CD14-positive monocyte (primary cell): ENCODE measurements at regions not wholly inside any gene's neighbourhood (a gene's known extent, or its start where the extent isn't known, plus 50 kb on each side); places are given as distances from the start of the nearest gene placed in this dataset.

Source experiments
- DNase-seq, 3 donors: peaks; one replicate each; pipeline ENCODE4 v3.0.0-alpha.2; 2011 to 2022
- H2AFZ ChIP-seq: 2 replicates; pipeline ENCODE4 v1.6.0; 2012; ENCODE audit warnings: mild to moderate bottlenecking, low read depth, low read length, inconsistent platforms; ENCODE audit not compliant: insufficient read depth, poor library complexity, severe bottlenecking
- H3K27ac ChIP-seq, 2 donors: 1 replicate in 1 of 2; 2 replicates in 1 of 2; pipeline ENCODE4 v1.5.1; 2012 to 2013; ENCODE audit warnings: low read length in 2 of 2, control low read depth in 1 of 2, inconsistent platforms in 1 of 2, low read depth in 1 of 2, mild to moderate bottlenecking in 1 of 2
- H3K27me3 ChIP-seq, 2 donors: one replicate each; pipeline versions ENCODE4 v1.6.0 to v1.6.1; 2011 to 2013; ENCODE audit warnings: low read length in 2 of 2; ENCODE audit not compliant: control insufficient read depth in 2 of 2, insufficient read depth in 2 of 2
- H3K36me3 ChIP-seq, 2 donors: replicated peaks in 1 of 2; 1 replicate in 1 of 2; 2 replicates in 1 of 2; pipeline versions ENCODE4 v1.5.1 to v1.6.1; 2012 to 2013; ENCODE audit warnings: low read length in 2 of 2, control low read depth in 1 of 2, inconsistent platforms in 1 of 2, mild to moderate bottlenecking in 1 of 2; ENCODE audit not compliant: insufficient read depth in 2 of 2, control insufficient read depth in 1 of 2
- H3K4me1 ChIP-seq, 2 donors: 1 replicate in 1 of 2; 2 replicates in 1 of 2; pipeline versions ENCODE4 v1.5.1 to v1.6.1; 2012 to 2013; ENCODE audit warnings: low read length in 2 of 2, control low read depth in 1 of 2, inconsistent platforms in 1 of 2, mild to moderate bottlenecking in 1 of 2, moderate library complexity in 1 of 2; ENCODE audit not compliant: insufficient read depth in 2 of 2, control insufficient read depth in 1 of 2
- H3K4me2 ChIP-seq: replicated peaks from 2 replicates; pipeline ENCODE3; 2012; ENCODE audit warnings: low read length, moderate library complexity, mild to moderate bottlenecking; ENCODE audit not compliant: poor library complexity, severe bottlenecking; ENCODE audit errors: extremely low read depth
- H3K4me3 ChIP-seq, 3 experiments: fragments of 200-600 bp in 1 of 3; sonication (generic) in 1 of 3; replicated peaks in 1 of 3; 1 replicate in 2 of 3; 2 replicates in 1 of 3; pipeline ENCODE4 v1.5.1; 2011 to 2013; ENCODE audit warnings: low read length in 3 of 3, mild to moderate bottlenecking in 3 of 3, control low read depth in 2 of 3, low read depth in 2 of 3, inconsistent platforms in 1 of 3, moderate library complexity in 1 of 3
- H3K79me2 ChIP-seq: 2 replicates; pipeline ENCODE4 v1.6.0; 2012; ENCODE audit warnings: mild to moderate bottlenecking, control low read depth, inconsistent platforms, low read length, moderate library complexity; ENCODE audit not compliant: insufficient read depth
- H3K9ac ChIP-seq: 2 replicates; pipeline ENCODE4 v1.6.0; 2017; ENCODE audit warnings: low read length, mild to moderate bottlenecking; ENCODE audit not compliant: insufficient read depth, poor library complexity, severe bottlenecking
- H3K9me3 ChIP-seq, 2 donors: replicated peaks in 1 of 2; 1 replicate in 1 of 2; 2 replicates in 1 of 2; pipeline versions ENCODE4 v1.5.1 to v1.6.1; 2012 to 2013; ENCODE audit warnings: low read length in 2 of 2, control low read depth in 1 of 2; ENCODE audit not compliant: control insufficient read depth in 1 of 2, insufficient read depth in 1 of 2
- H4K20me1 ChIP-seq: 2 replicates; pipeline ENCODE4 v1.6.0; 2012; ENCODE audit warnings: mild to moderate bottlenecking, low read length, control low read depth, moderate library complexity; ENCODE audit not compliant: insufficient read depth
- H3K27ac Mint-ChIP-seq, 7 donors: one replicate each; pipeline ENCODE4 v1.8.0; 2020; ENCODE audit warnings: mild to moderate bottlenecking in 7 of 7, mixed read lengths in 7 of 7, moderate library complexity in 6 of 7, inconsistent platforms in 2 of 7
- H3K27me3 Mint-ChIP-seq, 3 donors: one replicate each; pipeline ENCODE4 v1.8.0; 2021 to 2022; ENCODE audit warnings: low read depth in 3 of 3, mild to moderate bottlenecking in 3 of 3, mixed read lengths in 3 of 3, moderate library complexity in 3 of 3, inconsistent platforms in 1 of 3
- H3K36me3 Mint-ChIP-seq, 2 donors: one replicate each; pipeline ENCODE4 v1.8.0; 2020; ENCODE audit warnings: mixed read lengths in 2 of 2, inconsistent platforms in 1 of 2, mild to moderate bottlenecking in 1 of 2
- H3K4me1 Mint-ChIP-seq: one replicate; pipeline ENCODE4 v1.8.0; 2020; ENCODE audit warnings: mild to moderate bottlenecking, mixed read lengths
- H3K4me3 Mint-ChIP-seq, 2 donors: one replicate each; pipeline ENCODE4 v1.8.0; 2020; ENCODE audit warnings: mild to moderate bottlenecking in 2 of 2, mixed read lengths in 2 of 2, moderate library complexity in 1 of 2
- H3K9me3 Mint-ChIP-seq, 7 donors: one replicate each; pipeline ENCODE4 v1.8.0; 2020 to 2022; ENCODE audit warnings: mixed read lengths in 7 of 7, mild to moderate bottlenecking in 6 of 7, moderate library complexity in 6 of 7, inconsistent platforms in 2 of 7
- CTCF ChIP-seq: fragments of 200-600 bp; IDR thresholded peaks from one replicate; pipeline ENCODE4 v1.8.0; 2022; ENCODE audit warnings: antibody characterized with exemption, mild to moderate bottlenecking
- WGBS: methylation state at CpG from one replicate; pipeline ENCODE4 v1.1.5; 2013; ENCODE audit warnings: missing lambda C conversion rate; ENCODE audit not compliant: insufficient coverage; 5-methylcytosine and 5-hydroxymethylcytosine counted together
- intact Hi-C, 2 donors: fragments of 100-400 bp; cut with micrococcal nuclease; formaldehyde crosslinking; loops; one replicate each; pipeline versions ENCODE4 v1.15.0 to v1.15.1; 2023

- Histone ChIP-seq H4K20me1 (no peaks in the 10 kb centered on the region), H3K4me1 (no peaks in the 10 kb centered on the region), H3K36me3 (no peaks in the 10 kb centered on the region), H3K4me2 (no peak overlapping the region), H3K27ac (no peak overlapping the region), H3K9ac (no peak overlapping the region), H2AFZ (no peak overlapping the region), H3K79me2 (no peaks in the 10 kb centered on the region), H3K9me3 (peaks cover 0 to 4% of the 10 kb centered on the region in 2 donors), H3K27me3 (no peaks in the 10 kb centered on the region), H3K4me3 (no peak overlapping the region)
- H3K27ac Mint-ChIP-seq = no peak overlapping the region
- H3K9me3 Mint-ChIP-seq = peaks cover 0 to 12% (median 4%) of the 10 kb centered on the region in 7 donors
- H3K4me1 Mint-ChIP-seq = no peaks in the 10 kb centered on the region
- peaks cover 0 to 3% (median 0%) of the 10 kb centered on the region in 3 donors for H3K27me3 Mint-ChIP-seq
- TF ChIP-seq CTCF = no peak
- no CpG with 5 or more reads among the region's 4 CpGs for WGBS
- H3K4me3 Mint-ChIP-seq = no peak overlapping the region
- intact Hi-C loops = no loop called here
- H3K36me3 Mint-ChIP-seq = no peaks in the 10 kb centered on the region
- no peak for DNase-seq
These were observed 50.6 kb upstream of the IKZF2 start for GRCh38 chr2:213202011-213202410.

- H3K9ac ChIP-seq = no peak overlapping the region
- H3K9me3 ChIP-seq = no peaks in the 10 kb centered on the region
- no peaks in the 10 kb centered on the region for H3K27me3 ChIP-seq
- H3K27ac ChIP-seq = no peak overlapping the region
- Mint-ChIP-seq H3K4me3 (no peak overlapping the region), H3K9me3 (peaks cover 0 to 5% (median 0%) of the 10 kb centered on the region in 7 donors), H3K27ac (no peak overlapping the region), H3K27me3 (peaks cover 0 to 3% (median 0%) of the 10 kb centered on the region in 3 donors), H3K4me1 (no peaks in the 10 kb centered on the region), H3K36me3 (no peaks in the 10 kb centered on the region)
- intact Hi-C loops = no loop called here
- DNase-seq = no peak
- no peaks in the 10 kb centered on the region for H3K4me1 ChIP-seq
- no peak overlapping the region for H3K4me3 ChIP-seq
- no peak overlapping the region for H2AFZ ChIP-seq
- TF ChIP-seq CTCF = no peak
- no peaks in the 10 kb centered on the region for H3K79me2 ChIP-seq
- no peak overlapping the region for H3K4me2 ChIP-seq
- no peaks in the 10 kb centered on the region for H4K20me1 ChIP-seq
- 100% methylated on average over 1 of the region's 1 CpG for WGBS
- no peaks in the 10 kb centered on the region for H3K36me3 ChIP-seq
These were observed 54.5 kb upstream of the IKZF2 start for GRCh38 chr2:213205944-213206343.
